Astrocyte (in vitro differentiated cells and primary cell): ENCODE measurements at regions not wholly inside any gene's neighbourhood (a gene's known extent, or its start where the extent isn't known, plus 50 kb on each side); places are given as distances from the start of the nearest gene placed in this dataset.

Experiments
- DNase-seq: peaks from one replicate; pipeline ENCODE4 v3.0.0-alpha.2; 2010; ENCODE audit warnings: low read depth
- FAIRE-seq: peaks from 2 replicates; lab custom pipeline; 2011; peaks lifted over from hg19 to GRCh38; lab: Jason Lieb, UNC
- H2AFZ ChIP-seq: 2 replicates; pipeline ENCODE4 v1.6.0; 2012; ENCODE audit warnings: low read depth, low read length, inconsistent platforms
- H3K27ac ChIP-seq: 2 replicates; pipeline ENCODE4 v1.5.1; 2011; ENCODE audit warnings: low read depth, low read length, inconsistent platforms
- H3K27me3 ChIP-seq: 2 replicates; pipeline ENCODE4 v1.6.0; 2011; ENCODE audit warnings: low read length, inconsistent platforms; ENCODE audit not compliant: insufficient read depth
- H3K36me3 ChIP-seq: 2 replicates; pipeline ENCODE4 v1.5.1; 2011; ENCODE audit warnings: low read length, inconsistent platforms; ENCODE audit not compliant: insufficient read depth
- H3K4me1 ChIP-seq: 2 replicates; pipeline ENCODE4 v1.5.1; 2011; ENCODE audit warnings: low read length, inconsistent platforms; ENCODE audit not compliant: insufficient read depth
- H3K4me2 ChIP-seq: 2 replicates; pipeline ENCODE4 v1.6.0; 2012; ENCODE audit warnings: low read length, inconsistent platforms
- H3K4me3 ChIP-seq: 2 replicates; pipeline ENCODE4 v1.5.1; 2011; ENCODE audit warnings: low read depth, mild to moderate bottlenecking, low read length, inconsistent platforms; ENCODE audit not compliant: insufficient read depth
- H3K79me2 ChIP-seq: 2 replicates; pipeline ENCODE4 v1.6.0; 2012; ENCODE audit warnings: mild to moderate bottlenecking, low read length, inconsistent platforms; ENCODE audit not compliant: insufficient read depth
- H3K9ac ChIP-seq: 2 replicates; pipeline ENCODE4 v1.6.0; 2012; ENCODE audit warnings: mild to moderate bottlenecking, low read length, inconsistent platforms
- H3K9me3 ChIP-seq: 2 replicates; pipeline ENCODE4 v1.5.1; 2012; ENCODE audit warnings: low read depth, mild to moderate bottlenecking, low read length, inconsistent platforms; ENCODE audit not compliant: insufficient read depth
- H4K20me1 ChIP-seq: 2 replicates; pipeline ENCODE4 v1.6.0; 2012; ENCODE audit warnings: low read length, inconsistent platforms; ENCODE audit not compliant: insufficient read depth
- H3K27ac Mint-ChIP-seq: one replicate; pipeline ENCODE4 v1.8.0; 2021; ENCODE audit warnings: mild to moderate bottlenecking, mixed read lengths; ENCODE audit not compliant: unreplicated experiment
- H3K27me3 Mint-ChIP-seq: one replicate; pipeline ENCODE4 v1.8.0; 2021; ENCODE audit warnings: low read depth, mixed read lengths; ENCODE audit not compliant: unreplicated experiment
- H3K36me3 Mint-ChIP-seq: one replicate; pipeline ENCODE4 v1.8.0; 2021; ENCODE audit warnings: low read depth, mixed read lengths; ENCODE audit not compliant: unreplicated experiment
- H3K4me1 Mint-ChIP-seq: one replicate; pipeline ENCODE4 v1.8.0; 2021; ENCODE audit warnings: low read depth, mixed read lengths; ENCODE audit not compliant: unreplicated experiment
- H3K4me3 Mint-ChIP-seq: one replicate; pipeline ENCODE4 v1.8.0; 2021; ENCODE audit warnings: mild to moderate bottlenecking, moderate library complexity, mixed read lengths; ENCODE audit not compliant: unreplicated experiment
- H3K9me3 Mint-ChIP-seq: one replicate; pipeline ENCODE4 v1.8.0; 2021; ENCODE audit warnings: mild to moderate bottlenecking, mixed read lengths; ENCODE audit not compliant: unreplicated experiment
- CTCF ChIP-seq: IDR thresholded peaks from 2 replicates; pipeline ENCODE4 v1.5.1; 2011; ENCODE audit warnings: low read depth, mild to moderate bottlenecking, inconsistent platforms, low read length, moderate library complexity; ENCODE audit not compliant: insufficient read depth
- EZH2 ChIP-seq: IDR thresholded peaks from 2 replicates; pipeline ENCODE4 v1.6.1; 2012; ENCODE audit warnings: mild to moderate bottlenecking, low read length, inconsistent platforms; ENCODE audit not compliant: insufficient read depth

GRCh38 chr3:104755791-104756190 lies 610.9 kb upstream of the ALCAM start:
- Histone ChIP-seq H4K20me1 (no peaks in the 10 kb centered on the region), H3K4me3 (no peak overlapping the region), H3K27me3 (no peaks in the 10 kb centered on the region), H2AFZ (no peak overlapping the region), H3K4me2 (no peak overlapping the region), H3K9me3 (no peaks in the 10 kb centered on the region), H3K4me1 (no peaks in the 10 kb centered on the region), H3K9ac (no peak overlapping the region), H3K79me2 (no peaks in the 10 kb centered on the region), H3K36me3 (no peaks in the 10 kb centered on the region), H3K27ac (no peak overlapping the region)
- no peak overlapping the region for H3K4me3 Mint-ChIP-seq
- H3K36me3 Mint-ChIP-seq = no peaks in the 10 kb centered on the region
- DNase-seq (no peak), FAIRE-seq (no peak)
- H3K4me1 Mint-ChIP-seq = no peaks in the 10 kb centered on the region
- no peak for TF ChIP-seq EZH2
- TF ChIP-seq CTCF = no peak
- no peaks in the 10 kb centered on the region for H3K27me3 Mint-ChIP-seq
- no peak overlapping the region for H3K27ac Mint-ChIP-seq
- H3K9me3 Mint-ChIP-seq = peaks cover 3% of the 10 kb centered on the region

- Mint-ChIP-seq H3K9me3 (peaks cover 3% of the 10 kb centered on the region), H3K27me3 (no peaks in the 10 kb centered on the region), H3K4me1 (peaks cover 15% of the 10 kb centered on the region), H3K4me3 (no peak overlapping the region), H3K36me3 (no peaks in the 10 kb centered on the region), H3K27ac (peak overlapping the region; percentile 81)
- FAIRE-seq (no peak), DNase-seq (peak; percentile 55)
- H3K36me3 ChIP-seq = no peaks in the 10 kb centered on the region
- no peaks in the 10 kb centered on the region for H3K9me3 ChIP-seq
- H3K27ac ChIP-seq = peak overlapping the region; percentile 17
- H3K4me1 ChIP-seq = no peaks in the 10 kb centered on the region
- TF ChIP-seq CTCF = no peak
- no peak for TF ChIP-seq EZH2
- no peak overlapping the region for H2AFZ ChIP-seq
- H3K79me2 ChIP-seq = no peaks in the 10 kb centered on the region
- no peaks in the 10 kb centered on the region for H3K27me3 ChIP-seq
- no peak overlapping the region for H3K4me3 ChIP-seq
- H3K9ac ChIP-seq = no peak overlapping the region
- H4K20me1 ChIP-seq = no peaks in the 10 kb centered on the region
- H3K4me2 ChIP-seq = peak overlapping the region; percentile 11
These were observed 603.7 kb upstream of the ALCAM start for GRCh38 chr3:104763007-104763406.

- Mint-ChIP-seq H3K27ac (no peak overlapping the region), H3K4me3 (no peak overlapping the region), H3K27me3 (no peaks in the 10 kb centered on the region), H3K36me3 (no peaks in the 10 kb centered on the region), H3K4me1 (peaks cover 15% of the 10 kb centered on the region), H3K9me3 (peaks cover 3% of the 10 kb centered on the region)
- Histone ChIP-seq H3K4me1 (no peaks in the 10 kb centered on the region), H3K9me3 (no peaks in the 10 kb centered on the region), H3K9ac (no peak overlapping the region), H3K27me3 (no peaks in the 10 kb centered on the region), H3K27ac (no peak overlapping the region), H3K36me3 (no peaks in the 10 kb centered on the region), H2AFZ (no peak overlapping the region), H3K4me3 (no peak overlapping the region), H3K4me2 (no peak overlapping the region), H3K79me2 (no peaks in the 10 kb centered on the region), H4K20me1 (no peaks in the 10 kb centered on the region)
- FAIRE-seq (no peak), DNase-seq (no peak)
- TF ChIP-seq CTCF = no peak
- no peak for TF ChIP-seq EZH2
These were observed 602.2 kb upstream of the ALCAM start for GRCh38 chr3:104764496-104764895.
